A549 (cell line): ENCODE measurements at regions not wholly inside any gene's neighbourhood (a gene's known extent, or its start where the extent isn't known, plus 50 kb on each side); places are given as distances from the start of the nearest gene placed in this dataset.

Source experiments
- ATAC-seq, 2 experiments: fragments of 200-7000 bp in 1 of 2; fragments of >200 bp in 1 of 2; cut with Nextera tagmentation in 1 of 2; cut with Tn5 transposase in 1 of 2; 3 replicates each; pipeline versions ENCODE4 v1.8.0 to v1.9.1; 2018 to 2020; ENCODE audit warnings: mild to moderate bottlenecking in 1 of 2, moderate library complexity in 1 of 2
- CTCF ChIA-PET: fragments of 300-600 bp; sonication (Branson Sonifier 250); formaldehyde crosslinking; extraction: SDS; loops from one replicate; lab custom pipeline; 2021; ENCODE audit warnings: antibody characterized with exemption, inconsistent platforms; lab: Yijun Ruan, JAX
- POLR2A ChIA-PET: fragments of 350-600 bp; formaldehyde crosslinking; extraction: SDS; loops from one replicate; lab custom pipeline; 2021; ENCODE audit warnings: antibody characterized with exemption, inconsistent platforms; lab: Yijun Ruan, JAX
- DNase-seq, 2 experiments: peaks; one replicate each; pipeline versions ENCODE4 v3.0.0 to v3.0.0-alpha.2; 2011 to 2016; ENCODE audit warnings: low read depth in 1 of 2, low spot score in 1 of 2
- FAIRE-seq: peaks from 2 replicates; lab custom pipeline; 2011; peaks lifted over from hg19 to GRCh38; lab: Jason Lieb, UNC
- H3K27ac ChIP-seq, 2 experiments: fragments of >200 bp; sonication (Bioruptor Twin); formaldehyde crosslinking; 3 replicates each; pipeline ENCODE4 v1.5.1; 2016 to 2017
- H3K4me1 ChIP-seq: fragments of >200 bp; sonication (Bioruptor Twin); formaldehyde crosslinking; 3 replicates; pipeline ENCODE4 v1.6.1; 2016
- H3K4me2 ChIP-seq: fragments of >200 bp; sonication (Bioruptor Twin); formaldehyde crosslinking; 3 replicates; pipeline ENCODE4 v1.6.1; 2016
- H3K4me3 ChIP-seq: fragments of >200 bp; sonication (Bioruptor Twin); formaldehyde crosslinking; 3 replicates; pipeline ENCODE4 v1.5.1; 2016
- H3K9me3 ChIP-seq: fragments of >200 bp; sonication (Bioruptor Twin); formaldehyde crosslinking; 3 replicates; pipeline ENCODE4 v1.6.1; 2016
- CBX2 ChIP-seq: fragments of 200-600 bp; sonication (generic); IDR thresholded peaks from 2 replicates; pipeline ENCODE4 v1.6.1; 2016; ENCODE audit warnings: low read depth, mild to moderate bottlenecking, borderline replicate concordance
- CEBPB ChIP-seq, 2 experiments: fragments of >200 bp in 1 of 2; sonication (Bioruptor Twin) in 1 of 2; formaldehyde crosslinking in 1 of 2; IDR thresholded peaks; 2 replicates each; pipeline ENCODE4 v1.6.1; 2012 to 2016
- E2F6 ChIP-seq: IDR thresholded peaks from 2 replicates; pipeline ENCODE4 v1.6.1; 2012; ENCODE audit warnings: low read depth, borderline replicate concordance
- EHF ChIP-seq: fragments of 250-450 bp; sonication (Bioruptor Pico); IDR thresholded peaks from 2 replicates; pipeline ENCODE4 v1.5.0; 2020; ENCODE audit warnings: mild to moderate bottlenecking
- EHMT2 ChIP-seq: fragments of 200-600 bp; sonication (generic); IDR thresholded peaks from 2 replicates; pipeline ENCODE4 v1.6.1; 2016; ENCODE audit warnings: antibody characterized with exemption, low read depth, mild to moderate bottlenecking, moderate library complexity
- EP300 ChIP-seq, 2 experiments: fragments of >200 bp; sonication (Bioruptor Twin); formaldehyde crosslinking; IDR thresholded peaks; 2 replicates in 1 of 2; 3 replicates in 1 of 2; pipeline ENCODE4 v1.6.1; 2016 to 2017
- FOSL2 ChIP-seq, 2 experiments: fragments of 450-650 bp in 1 of 2; fragments of >200 bp in 1 of 2; sonication (Bioruptor Twin) in 1 of 2; formaldehyde crosslinking; IDR thresholded peaks; 2 replicates each; pipeline versions ENCODE4 v1.5.0 to v1.6.1; 2016 to 2020; ENCODE audit warnings: mild to moderate bottlenecking in 1 of 2, moderate library complexity in 1 of 2
- GATA3 ChIP-seq: IDR thresholded peaks from 2 replicates; pipeline ENCODE4 v1.6.1; 2012; ENCODE audit warnings: borderline replicate concordance
- HDAC2 ChIP-seq: fragments of 200-600 bp; sonication (generic); IDR thresholded peaks from 2 replicates; pipeline ENCODE4 v1.6.1; 2016
- HES2 ChIP-seq: fragments of >200 bp; sonication (Bioruptor Twin); formaldehyde crosslinking; IDR thresholded peaks from 2 replicates; pipeline ENCODE4 v1.6.1; 2016
- HEYL ChIP-seq: fragments of 250-450 bp; sonication (Bioruptor Pico); IDR thresholded peaks from 2 replicates; pipeline ENCODE4 v1.8.0; 2021; ENCODE audit warnings: mild to moderate bottlenecking, moderate library complexity
- HOXB5 ChIP-seq: fragments of 250-450 bp; sonication (Bioruptor Pico); IDR thresholded peaks from 2 replicates; pipeline ENCODE4 v1.5.0; 2020; ENCODE audit warnings: mild to moderate bottlenecking, moderate library complexity
- JUN ChIP-seq, 2 experiments: fragments of >200 bp; sonication (Bioruptor Twin); formaldehyde crosslinking; IDR thresholded peaks; 2 replicates in 1 of 2; 3 replicates in 1 of 2; pipeline ENCODE4 v1.6.1; 2016 to 2017
- KDM1A ChIP-seq: fragments of 200-600 bp; sonication (generic); IDR thresholded peaks from 2 replicates; pipeline ENCODE4 v1.6.1; 2016; ENCODE audit warnings: low read depth, mild to moderate bottlenecking
- KDM5A ChIP-seq: fragments of 200-600 bp; sonication (generic); IDR thresholded peaks from 2 replicates; pipeline ENCODE4 v1.6.1; 2016; ENCODE audit warnings: antibody characterized with exemption, mild to moderate bottlenecking
- MAX ChIP-seq: IDR thresholded peaks from 2 replicates; pipeline ENCODE4 v1.6.1; 2012
- MAZ ChIP-seq: fragments of 150-350 bp; IDR thresholded peaks from 2 replicates; pipeline ENCODE4 v1.6.1; 2014; ENCODE audit warnings: antibody characterized with exemption, low read depth, low read length, borderline replicate concordance
- MYC ChIP-seq: IDR thresholded peaks from 2 replicates; pipeline ENCODE4 v1.6.1; 2012; ENCODE audit warnings: mild to moderate bottlenecking, inconsistent platforms, low read length, improper control_type of control experiment, borderline replicate concordance
- NFE2L2 ChIP-seq: fragments of 150-350 bp; conservative IDR thresholded peaks from 2 replicates; pipeline ENCODE4 v1.6.1; 2014; ENCODE audit warnings: low read length
- NPAS2 ChIP-seq: fragments of 250-450 bp; sonication (Bioruptor Pico); IDR thresholded peaks from 2 replicates; pipeline ENCODE4 v1.8.0; 2022; ENCODE audit warnings: mild to moderate bottlenecking, moderate library complexity, borderline replicate concordance
- NR3C1 ChIP-seq: fragments of >200 bp; sonication (Bioruptor Twin); formaldehyde crosslinking; IDR thresholded peaks from 3 replicates; pipeline ENCODE4 v1.6.1; 2017
- POLR2A ChIP-seq: IDR thresholded peaks from 2 replicates; pipeline ENCODE4 v1.6.1; 2012; ENCODE audit warnings: mild to moderate bottlenecking, low read length
- RARB ChIP-seq: fragments of 250-450 bp; sonication (Bioruptor Pico); IDR thresholded peaks from 2 replicates; pipeline ENCODE4 v1.8.0; 2021; ENCODE audit warnings: mild to moderate bottlenecking, moderate library complexity
- RFX5 ChIP-seq: fragments of 450-650 bp; IDR thresholded peaks from 2 replicates; pipeline ENCODE4 v1.7.1; 2014; ENCODE audit warnings: antibody characterized with exemption, mild to moderate bottlenecking, moderate library complexity
- RNF2 ChIP-seq: fragments of 200-600 bp; sonication (generic); IDR thresholded peaks from 2 replicates; pipeline ENCODE4 v1.6.1; 2016; ENCODE audit warnings: low read depth, mild to moderate bottlenecking, antibody characterized with exemption, moderate library complexity, borderline replicate concordance
- SREBF2 ChIP-seq: fragments of 450-650 bp; IDR thresholded peaks from 2 replicates; pipeline ENCODE4 v1.6.1; 2014; ENCODE audit warnings: mild to moderate bottlenecking, moderate library complexity
- USF2 ChIP-seq: fragments of 450-650 bp; IDR thresholded peaks from 2 replicates; pipeline ENCODE4 v1.6.1; 2014; ENCODE audit warnings: antibody characterized with exemption
- ZC3H11A ChIP-seq: fragments of 450-650 bp; IDR thresholded peaks from 2 replicates; pipeline ENCODE4 v1.6.1; 2014; ENCODE audit warnings: antibody characterized with exemption, mild to moderate bottlenecking
- ZFP36 ChIP-seq: fragments of 450-650 bp; IDR thresholded peaks from 2 replicates; pipeline ENCODE4 v1.6.1; 2014; ENCODE audit warnings: borderline replicate concordance; ENCODE audit not compliant: partially characterized antibody
- ZSCAN20 ChIP-seq: fragments of 250-450 bp; sonication (Bioruptor Pico); IDR thresholded peaks from 2 replicates; pipeline ENCODE4 v1.8.0; 2022; ENCODE audit warnings: mild to moderate bottlenecking, moderate library complexity
- WGBS: methylation state at CpG from one replicate; pipeline ENCODE4 v1.1.6; 2017; ENCODE audit errors: missing lambda C conversion rate; 5-methylcytosine and 5-hydroxymethylcytosine counted together

GRCh38 chr12:114286145-114286544, 119.8 kb downstream of the TBX5 start (continued):
- TF ChIP-seq MAZ (no peak), KDM5A (no peak)
- TF ChIP-seq, all 56 proteins: peak for 0

GRCh38 chr12:114285554-114285953, 120.4 kb downstream of the TBX5 start:
- no peak for TF ChIP-seq CBX2
- no peak for TF ChIP-seq ZSCAN20 (CRISPR knock-in tag)
- TF ChIP-seq NFE2L2: no peak
- no peak for TF ChIP-seq POLR2A
- TF ChIP-seq USF2: no peak
- TF ChIP-seq ZFP36: no peak
- no peak for TF ChIP-seq HEYL
- no peak for TF ChIP-seq EP300 (IDR thresholded peaks at IDR 0.05)
- TF ChIP-seq ZC3H11A: no peak
- TF ChIP-seq CEBPB (IDR thresholded peaks at IDR 0.05): no peak
- no peak for TF ChIP-seq HDAC2
- TF ChIP-seq NR3C1: no peak
- no peak for TF ChIP-seq KDM5A
- TF ChIP-seq GATA3: no peak
- no peak for TF ChIP-seq RNF2
- TF ChIP-seq HES2: no peak
- TF ChIP-seq MYC: no peak
- no peak for TF ChIP-seq HOXB5 (CRISPR knock-in tag)
- no peak for TF ChIP-seq RFX5
- TF ChIP-seq RARB: no peak
- no peak overlapping the region for H3K4me2 ChIP-seq
- H3K27ac ChIP-seq: no peak overlapping the region
- CTCF ChIA-PET: no interaction called here
- no peaks in the 10 kb centered on the region for H3K9me3 ChIP-seq
- no peak overlapping the region for H3K4me3 ChIP-seq
- 0% methylated on average over 1 of the region's 1 CpG for WGBS
- POLR2A ChIA-PET: no interaction called here
- ATAC-seq (no peak), FAIRE-seq (no peak), DNase-seq (no peak)
- H3K4me1 ChIP-seq: no peaks in the 10 kb centered on the region

- no peak for DNase-seq
- TF ChIP-seq ZFP36 (no peak), KDM5A (no peak), EHMT2 (no peak), MAX (no peak), JUN (IDR thresholded peaks at IDR 0.05) (no peak), KDM1A (no peak), NPAS2 (no peak), EHF (CRISPR knock-in tag) (no peak), RARB (no peak), SREBF2 (no peak), FOSL2 (IDR thresholded peaks at IDR 0.05) (no peak), FOSL2 (CRISPR knock-in tag; IDR thresholded peaks at IDR 0.05) (no peak), E2F6 (no peak), CBX2 (no peak), USF2 (no peak)
- TF ChIP-seq, all 56 proteins: peak for 0
- H3K9me3 ChIP-seq: no peaks in the 10 kb centered on the region
- ATAC-seq: no peak
- H3K4me2 ChIP-seq: no peak overlapping the region
- 2% methylated on average over 4 of the region's 4 CpGs for WGBS
- H3K4me1 ChIP-seq: no peaks in the 10 kb centered on the region
- H3K27ac ChIP-seq: no peak overlapping the region
- ChIA-PET CTCF (interaction anchor here (0.7 to 0.8 kb wide), 3 partner anchors 28 to 135 kb away, joined by 3 read pairs; no protein-coding TSS in a partner anchor), POLR2A (no interaction called here)
- no peak for FAIRE-seq
- H3K4me3 ChIP-seq: no peak overlapping the region
Measured at GRCh38 chr12:114284041-114284440, 121.9 kb downstream of the TBX5 start.
